ENCODE measurements at regions not wholly inside any gene's neighbourhood (a gene's known extent, or its start where the extent isn't known, plus 50 kb on each side); places are given as distances from the start of the nearest gene placed in this dataset.

DNA sequence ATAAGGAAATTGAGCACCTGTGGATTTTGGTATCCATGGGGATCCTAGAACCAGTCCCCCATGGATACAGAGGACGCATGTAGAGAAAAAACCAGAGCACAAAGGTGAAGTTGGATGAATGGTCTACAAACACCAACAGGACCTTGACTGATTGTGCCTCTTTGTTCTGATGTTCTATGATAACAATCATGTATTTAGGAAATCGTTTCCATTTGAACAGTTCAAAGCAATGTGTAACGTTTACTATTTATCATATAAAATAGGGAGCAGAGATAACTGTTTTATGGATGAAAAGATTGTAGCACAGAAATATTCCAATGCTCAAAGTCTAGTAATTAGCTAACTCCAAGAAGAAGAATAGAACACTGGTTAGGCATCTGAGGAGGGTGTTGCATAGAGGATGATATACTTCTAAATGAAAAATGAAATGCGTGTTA, 116.3 kb upstream of the FN1 start (continued):
- TF ChIP-seq CBX1 (IDR thresholded peaks at IDR 0.05; ENCODE audit: low read depth), result no peak
- no peak for TF ChIP-seq MAFG (CRISPR knock-in tag; IDR thresholded peaks at IDR 0.05)
- TF ChIP-seq IRF2 (CRISPR knock-in tag; IDR thresholded peaks at IDR 0.05), result peak; percentile 32; the same call in 1 of the 2 replicates
- TF ChIP-seq, protein P1, sequence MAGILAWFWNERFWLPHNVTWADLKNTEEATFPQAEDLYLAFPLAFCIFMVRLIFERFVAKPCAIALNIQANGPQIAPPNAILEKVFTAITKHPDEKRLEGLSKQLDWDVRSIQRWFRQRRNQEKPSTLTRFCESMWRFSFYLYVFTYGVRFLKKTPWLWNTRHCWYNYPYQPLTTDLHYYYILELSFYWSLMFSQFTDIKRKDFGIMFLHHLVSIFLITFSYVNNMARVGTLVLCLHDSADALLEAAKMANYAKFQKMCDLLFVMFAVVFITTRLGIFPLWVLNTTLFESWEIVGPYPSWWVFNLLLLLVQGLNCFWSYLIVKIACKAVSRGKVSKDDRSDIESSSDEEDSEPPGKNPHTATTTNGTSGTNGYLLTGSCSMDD (CRISPR knock-in tag; IDR thresholded peaks at IDR 0.05), result no peak
- TF ChIP-seq TEAD3 (CRISPR knock-in tag; optimal IDR thresholded peaks at IDR 0.05; ENCODE audit: borderline replicate concordance), result peak; percentile 52
- TF ChIP-seq CSRNP2 (CRISPR knock-in tag; conservative IDR thresholded peaks at IDR 0.05; ENCODE audit: low read depth), result no peak
- TF ChIP-seq, protein P2, sequence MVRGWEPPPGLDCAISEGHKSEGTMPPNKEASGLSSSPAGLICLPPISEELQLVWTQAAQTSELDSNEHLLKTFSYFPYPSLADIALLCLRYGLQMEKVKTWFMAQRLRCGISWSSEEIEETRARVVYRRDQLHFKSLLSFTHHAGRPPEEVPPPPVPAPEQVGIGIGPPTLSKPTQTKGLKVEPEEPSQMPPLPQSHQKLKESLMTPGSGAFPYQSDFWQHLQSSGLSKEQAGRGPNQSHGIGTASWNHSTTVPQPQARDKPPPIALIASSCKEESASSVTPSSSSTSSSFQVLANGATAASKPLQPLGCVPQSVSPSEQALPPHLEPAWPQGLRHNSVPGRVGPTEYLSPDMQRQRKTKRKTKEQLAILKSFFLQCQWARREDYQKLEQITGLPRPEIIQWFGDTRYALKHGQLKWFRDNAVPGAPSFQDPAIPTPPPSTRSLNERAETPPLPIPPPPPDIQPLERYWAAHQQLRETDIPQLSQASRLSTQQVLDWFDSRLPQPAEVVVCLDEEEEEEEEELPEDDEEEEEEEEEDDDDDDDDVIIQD (CRISPR knock-in tag; IDR thresholded peaks at IDR 0.05; ENCODE audit: low read depth), result peak; percentile 98
- no peak for TF ChIP-seq ZNF414 (CRISPR knock-in tag; IDR thresholded peaks at IDR 0.05)
- no peak for TF ChIP-seq ZNF510 (CRISPR knock-in tag; IDR thresholded peaks at IDR 0.05; ENCODE audit: low read depth)
- TF ChIP-seq TIGD3 (CRISPR knock-in tag; IDR thresholded peaks at IDR 0.05; ENCODE audit: borderline replicate concordance), result no peak
- peak; percentile 45; the same call in 1 of the 2 replicates for TF ChIP-seq SIX1 (CRISPR knock-in tag; IDR thresholded peaks at IDR 0.05; ENCODE audit: borderline replicate concordance)
- peak; percentile 69; the same call in 1 of the 2 replicates for TF ChIP-seq ZNF792 (CRISPR knock-in tag; IDR thresholded peaks at IDR 0.05)
- TF ChIP-seq, protein P3, sequence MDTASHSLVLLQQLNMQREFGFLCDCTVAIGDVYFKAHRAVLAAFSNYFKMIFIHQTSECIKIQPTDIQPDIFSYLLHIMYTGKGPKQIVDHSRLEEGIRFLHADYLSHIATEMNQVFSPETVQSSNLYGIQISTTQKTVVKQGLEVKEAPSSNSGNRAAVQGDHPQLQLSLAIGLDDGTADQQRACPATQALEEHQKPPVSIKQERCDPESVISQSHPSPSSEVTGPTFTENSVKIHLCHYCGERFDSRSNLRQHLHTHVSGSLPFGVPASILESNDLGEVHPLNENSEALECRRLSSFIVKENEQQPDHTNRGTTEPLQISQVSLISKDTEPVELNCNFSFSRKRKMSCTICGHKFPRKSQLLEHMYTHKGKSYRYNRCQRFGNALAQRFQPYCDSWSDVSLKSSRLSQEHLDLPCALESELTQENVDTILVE (CRISPR knock-in tag; IDR thresholded peaks at IDR 0.05), result no peak
- TF ChIP-seq NCOA1 (CRISPR knock-in tag; IDR thresholded peaks at IDR 0.05), result no peak
- TF ChIP-seq, protein P4, sequence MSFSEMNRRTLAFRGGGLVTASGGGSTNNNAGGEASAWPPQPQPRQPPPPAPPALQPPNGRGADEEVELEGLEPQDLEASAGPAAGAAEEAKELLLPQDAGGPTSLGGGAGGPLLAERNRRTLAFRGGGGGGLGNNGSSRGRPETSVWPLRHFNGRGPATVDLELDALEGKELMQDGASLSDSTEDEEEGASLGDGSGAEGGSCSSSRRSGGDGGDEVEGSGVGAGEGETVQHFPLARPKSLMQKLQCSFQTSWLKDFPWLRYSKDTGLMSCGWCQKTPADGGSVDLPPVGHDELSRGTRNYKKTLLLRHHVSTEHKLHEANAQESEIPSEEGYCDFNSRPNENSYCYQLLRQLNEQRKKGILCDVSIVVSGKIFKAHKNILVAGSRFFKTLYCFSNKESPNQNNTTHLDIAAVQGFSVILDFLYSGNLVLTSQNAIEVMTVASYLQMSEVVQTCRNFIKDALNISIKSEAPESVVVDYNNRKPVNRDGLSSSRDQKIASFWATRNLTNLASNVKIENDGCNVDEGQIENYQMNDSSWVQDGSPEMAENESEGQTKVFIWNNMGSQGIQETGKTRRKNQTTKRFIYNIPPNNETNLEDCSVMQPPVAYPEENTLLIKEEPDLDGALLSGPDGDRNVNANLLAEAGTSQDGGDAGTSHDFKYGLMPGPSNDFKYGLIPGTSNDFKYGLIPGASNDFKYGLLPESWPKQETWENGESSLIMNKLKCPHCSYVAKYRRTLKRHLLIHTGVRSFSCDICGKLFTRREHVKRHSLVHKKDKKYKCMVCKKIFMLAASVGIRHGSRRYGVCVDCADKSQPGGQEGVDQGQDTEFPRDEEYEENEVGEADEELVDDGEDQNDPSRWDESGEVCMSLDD (CRISPR knock-in tag; IDR thresholded peaks at IDR 0.05; ENCODE audit: borderline replicate concordance), result no peak
- TF ChIP-seq TARDBP (CRISPR knock-in tag; IDR thresholded peaks at IDR 0.05), result peak; percentile 19; the same call in 1 of the 2 replicates
- peak; percentile 50; the same call in 1 of the 2 replicates for TF ChIP-seq TBX2 (CRISPR knock-in tag; IDR thresholded peaks at IDR 0.05; ENCODE audit: borderline replicate concordance)
- TF ChIP-seq HDAC6 (IDR thresholded peaks at IDR 0.05; ENCODE audit: low read depth, low read length), result no peak
- no peak for TF ChIP-seq ZNF841 (CRISPR knock-in tag; IDR thresholded peaks at IDR 0.05; ENCODE audit: borderline replicate concordance)
- no peak for TF ChIP-seq CBFB (CRISPR knock-in tag; IDR thresholded peaks at IDR 0.05)
- TF ChIP-seq FOXO1 (CRISPR knock-in tag; IDR thresholded peaks at IDR 0.05), result peak; percentile 47; the same call in 1 of the 2 replicates
- peak; percentile 67 for TF ChIP-seq SAP130 (CRISPR knock-in tag; IDR thresholded peaks at IDR 0.05; ENCODE audit: low read depth)

Measured in HepG2 (cell line).